ENCODE measurements at regions not wholly inside any gene's neighbourhood (a gene's known extent, or its start where the extent isn't known, plus 50 kb on each side); places are given as distances from the start of the nearest gene placed in this dataset.
"Not testable (repeated sequence)": the region's sequence is repeated elsewhere in the genome, so short reads cannot be mapped to it uniquely, and the experiment has no call there.

DNA sequence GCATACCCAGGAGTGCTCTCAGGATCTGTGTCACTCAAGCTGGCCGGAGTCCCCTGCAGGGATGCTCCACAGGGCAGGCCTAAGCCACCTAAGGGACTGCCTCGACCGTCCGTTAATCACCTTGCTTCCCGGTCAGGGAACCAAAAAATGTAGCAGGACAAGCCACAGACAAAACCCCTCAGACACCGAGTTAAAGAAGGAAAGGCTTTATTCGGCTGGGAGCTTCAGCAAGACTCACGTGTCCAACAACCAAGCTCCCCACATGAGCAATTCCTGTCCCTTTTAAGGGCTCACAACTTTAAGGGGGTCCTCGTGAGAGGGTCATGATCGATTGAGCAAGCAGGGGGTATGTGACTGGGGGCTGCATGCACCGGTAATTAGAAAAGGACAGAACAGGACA lies 72.1 kb upstream of the GMDS start:
- TF ChIP-seq, protein P1, sequence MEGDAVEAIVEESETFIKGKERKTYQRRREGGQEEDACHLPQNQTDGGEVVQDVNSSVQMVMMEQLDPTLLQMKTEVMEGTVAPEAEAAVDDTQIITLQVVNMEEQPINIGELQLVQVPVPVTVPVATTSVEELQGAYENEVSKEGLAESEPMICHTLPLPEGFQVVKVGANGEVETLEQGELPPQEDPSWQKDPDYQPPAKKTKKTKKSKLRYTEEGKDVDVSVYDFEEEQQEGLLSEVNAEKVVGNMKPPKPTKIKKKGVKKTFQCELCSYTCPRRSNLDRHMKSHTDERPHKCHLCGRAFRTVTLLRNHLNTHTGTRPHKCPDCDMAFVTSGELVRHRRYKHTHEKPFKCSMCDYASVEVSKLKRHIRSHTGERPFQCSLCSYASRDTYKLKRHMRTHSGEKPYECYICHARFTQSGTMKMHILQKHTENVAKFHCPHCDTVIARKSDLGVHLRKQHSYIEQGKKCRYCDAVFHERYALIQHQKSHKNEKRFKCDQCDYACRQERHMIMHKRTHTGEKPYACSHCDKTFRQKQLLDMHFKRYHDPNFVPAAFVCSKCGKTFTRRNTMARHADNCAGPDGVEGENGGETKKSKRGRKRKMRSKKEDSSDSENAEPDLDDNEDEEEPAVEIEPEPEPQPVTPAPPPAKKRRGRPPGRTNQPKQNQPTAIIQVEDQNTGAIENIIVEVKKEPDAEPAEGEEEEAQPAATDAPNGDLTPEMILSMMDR (IDR thresholded peaks at IDR 0.05; ENCODE audit: low read depth, low read length, poor library complexity, severe bottlenecking): not testable (repeated sequence)
- not testable (repeated sequence) for TF ChIP-seq EZH2phosphoT487 (IDR thresholded peaks at IDR 0.05; ENCODE audit: borderline replicate concordance, low read length)

Data from DOHH2 (cell line).